GM21526 (cell line): ENCODE measurements at regions not wholly inside any gene's neighbourhood (a gene's known extent, or its start where the extent isn't known, plus 50 kb on each side); places are given as distances from the start of the nearest gene placed in this dataset.
"Not testable (repeated sequence)": the region's sequence is repeated elsewhere in the genome, so short reads cannot be mapped to it uniquely, and the experiment has no call there.

ENCODE experiments used
- ATAC-seq: cut with Tn5 transposase; IDR thresholded peaks from one replicate; pipeline ENCODE4 v1.9.1; 2021; ENCODE audit warnings: moderate library complexity; ENCODE audit not compliant: unreplicated experiment, low FRiP score

- no peak for ATAC-seq
Observed at GRCh38 chr5:56763711-56764466, 51.5 kb upstream of the MAP3K1 start.

GRCh38 chr5:56763182-56763581 lies 52.2 kb upstream of the MAP3K1 start:
- ATAC-seq = no peak

DNA sequence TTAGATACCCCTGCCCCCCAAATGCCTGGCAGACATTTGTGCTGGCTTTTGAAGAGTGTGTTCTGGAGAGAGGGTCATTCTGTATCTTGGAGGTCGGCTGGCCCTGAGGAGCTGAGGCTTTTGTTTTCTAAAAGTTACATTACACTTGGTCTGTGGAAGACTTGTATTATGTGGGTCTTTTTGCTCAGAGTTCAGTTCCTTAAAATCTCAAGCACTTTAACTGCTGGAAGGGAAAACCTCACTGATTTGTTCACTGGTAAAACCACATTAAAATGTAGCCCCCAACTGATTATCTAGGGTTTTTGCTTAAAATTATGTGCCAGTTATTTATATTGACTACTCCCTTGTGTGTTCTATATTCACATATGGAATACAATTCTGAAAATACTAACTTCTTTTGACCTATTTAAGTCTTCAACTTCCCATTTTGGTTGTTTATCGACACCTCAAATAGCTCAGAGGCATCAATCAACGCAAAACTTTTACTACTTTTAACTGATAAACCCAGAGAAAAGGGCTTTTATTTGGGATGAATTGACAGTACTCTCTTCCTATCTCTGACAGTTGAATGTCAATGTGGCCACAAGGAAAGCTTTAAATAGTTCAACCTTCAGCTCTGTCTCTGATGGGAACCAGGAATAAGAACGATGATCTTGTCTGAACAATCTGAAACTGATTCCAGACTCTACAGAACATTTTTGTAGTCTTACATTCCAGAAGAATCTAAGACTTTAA lies 54.0 kb upstream of the MAP3K1 start:
- no peak for ATAC-seq

GRCh38 chr5:56760723-56761122 lies 54.6 kb upstream of the MAP3K1 start:
- no peak for ATAC-seq

- ATAC-seq = no peak
Observed at GRCh38 chr5:56759521-56760216, 55.7 kb upstream of the MAP3K1 start.

DNA sequence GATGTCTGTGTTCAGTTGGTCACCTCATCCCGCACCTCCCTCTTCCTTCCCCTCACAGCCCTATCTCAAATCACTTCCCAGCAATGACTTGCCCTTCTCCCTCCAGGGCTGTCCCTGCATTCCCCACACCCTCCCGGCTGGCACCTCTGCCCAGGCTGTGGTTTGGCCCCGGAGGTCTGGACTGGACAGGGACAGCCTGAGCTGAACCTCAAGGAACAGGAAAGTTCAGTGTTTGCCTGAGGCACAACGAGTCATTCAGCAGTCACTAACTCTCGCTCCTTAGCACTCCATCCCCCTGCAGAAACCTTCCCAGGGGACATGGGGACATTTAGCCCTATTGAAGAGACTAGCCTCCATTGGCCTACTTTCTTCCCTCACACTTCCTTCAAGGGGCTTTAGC lies 58.3 kb upstream of the MAP3K1 start:
- no peak for ATAC-seq

GRCh38 chr5:56755036-56755555 lies 60.3 kb upstream of the MAP3K1 start:
- ATAC-seq = no peak

DNA sequence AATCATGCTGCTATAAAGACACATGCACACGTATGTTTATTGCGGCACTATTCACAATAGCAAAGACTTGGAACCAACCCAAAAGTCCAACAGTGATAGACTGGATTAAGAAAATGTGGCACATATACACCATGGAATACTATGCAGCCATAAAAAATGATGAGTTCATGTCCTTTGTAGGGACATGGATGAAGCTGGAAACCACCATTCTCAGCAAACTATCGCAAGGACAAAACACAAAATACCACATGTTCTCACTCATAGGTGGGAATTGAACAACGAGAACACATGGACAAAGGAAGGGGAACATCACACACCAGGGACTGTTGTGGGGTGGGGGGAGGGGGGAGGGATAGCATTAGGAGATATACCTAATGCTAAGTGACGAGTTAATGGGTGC lies 61.8 kb upstream of the MAP3K1 start:
- ATAC-seq = not testable (repeated sequence)

DNA sequence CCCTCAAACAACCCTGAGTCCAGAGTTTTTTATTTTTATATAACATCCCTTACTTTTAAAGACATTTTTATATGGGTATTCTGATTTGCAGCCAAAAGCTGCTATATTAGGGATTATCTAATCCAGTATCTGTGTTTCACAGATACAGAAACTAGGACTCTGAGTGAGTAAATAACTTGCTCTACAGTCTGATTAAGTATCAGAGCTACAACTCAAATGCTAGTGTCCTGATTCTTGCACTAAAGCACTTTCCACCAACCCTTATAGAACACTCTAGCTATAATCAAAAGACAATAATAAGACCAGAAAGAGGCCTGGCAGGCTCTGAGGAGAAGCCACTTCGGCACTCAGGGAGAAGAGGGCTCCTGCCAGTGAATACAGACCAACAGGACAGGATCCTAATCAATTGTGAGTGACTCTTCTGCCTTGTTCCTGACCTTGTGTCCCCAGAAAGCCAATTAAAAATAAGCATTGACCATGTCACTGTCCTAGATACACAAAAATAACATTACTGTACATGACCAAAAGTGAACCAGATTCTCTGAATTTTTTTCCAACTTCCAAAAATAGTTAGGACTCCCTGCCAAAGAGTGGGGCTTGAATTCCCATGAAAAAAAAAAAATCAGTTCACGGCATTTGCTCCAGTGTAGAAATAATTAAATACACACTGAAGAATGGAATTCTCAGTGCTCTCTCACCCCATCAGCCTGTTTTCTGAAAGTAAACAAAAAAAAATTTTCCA lies 63.6 kb upstream of the MAP3K1 start:
- no peak for ATAC-seq

DNA sequence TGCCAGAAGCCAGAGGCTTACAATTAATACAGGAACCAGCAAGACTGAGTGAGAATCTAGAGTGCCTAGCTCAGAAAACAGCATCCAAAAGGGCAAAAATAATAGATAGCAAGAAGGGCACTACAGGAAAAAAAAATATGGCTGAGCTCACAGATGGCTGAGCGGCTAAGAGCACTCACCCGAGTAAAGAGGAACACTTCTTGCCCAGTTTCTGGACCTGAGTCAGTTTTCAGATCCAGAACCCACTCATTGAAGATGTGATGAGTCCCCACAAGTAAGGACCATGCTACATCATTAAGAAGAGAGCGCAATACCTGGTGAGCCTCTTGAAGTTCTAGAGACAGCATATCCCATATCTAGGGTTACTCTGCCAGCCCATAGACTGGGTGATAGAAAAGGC lies 65.5 kb upstream of the MAP3K1 start:
- no peak for ATAC-seq

DNA sequence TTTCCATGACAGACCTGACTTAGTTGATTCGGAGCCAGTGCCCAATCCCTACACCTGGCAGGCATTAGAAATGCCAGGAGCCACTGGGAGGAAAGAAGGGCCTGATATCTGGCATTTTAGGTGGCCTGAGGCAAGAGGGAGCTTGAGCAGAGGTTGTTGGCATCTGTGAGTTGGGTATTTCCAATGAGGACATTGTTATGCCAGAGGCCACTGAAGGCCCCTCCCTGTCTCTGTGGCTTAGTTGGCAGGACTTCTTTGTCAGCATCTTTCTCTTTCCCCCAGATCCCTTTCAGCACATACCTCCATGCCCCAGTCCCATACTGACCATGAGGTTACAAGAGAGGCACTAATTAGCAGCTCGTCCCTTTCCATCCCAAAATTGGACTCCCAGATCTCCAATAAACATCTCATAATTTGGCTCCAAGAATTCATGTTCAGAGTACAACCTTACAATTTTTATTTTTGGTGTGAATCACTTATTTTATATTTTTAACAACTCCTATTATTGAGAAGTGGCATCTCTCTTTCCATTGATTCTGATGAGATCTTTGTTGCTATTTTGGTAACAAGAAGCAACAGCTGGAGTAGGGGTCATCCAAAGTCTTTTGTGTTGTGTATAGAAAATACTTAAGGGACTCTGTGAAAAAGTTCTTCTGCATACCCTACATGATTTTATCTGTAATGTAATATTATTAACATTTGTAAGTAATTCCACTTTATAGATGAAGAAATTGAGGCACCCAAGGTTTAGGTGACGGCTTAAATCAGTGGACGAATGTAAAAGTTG lies 68.6 kb upstream of the MAP3K1 start:
- no peak for ATAC-seq

- ATAC-seq = no peak
Observed at GRCh38 chr5:56745864-56746263, 69.5 kb upstream of the MAP3K1 start.

DNA sequence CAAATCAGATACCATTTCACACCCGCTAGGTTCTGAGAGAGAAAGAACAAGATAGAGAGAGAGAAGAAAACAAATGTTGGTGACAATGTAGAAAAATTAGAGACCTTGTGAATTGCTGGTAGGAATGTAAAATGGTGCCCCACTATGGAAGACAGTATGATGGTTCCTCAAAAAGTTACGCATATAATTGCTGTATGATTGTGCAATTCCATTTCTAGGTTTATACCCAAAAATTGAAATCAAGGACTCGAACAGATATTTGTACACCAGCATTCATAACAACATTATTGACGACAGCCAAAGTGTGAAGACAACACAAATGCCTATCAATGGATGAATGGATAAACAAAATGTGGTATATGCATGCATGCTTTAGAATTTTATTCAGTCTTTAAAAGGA lies 74.5 kb upstream of the MAP3K1 start:
- ATAC-seq = no peak

DNA sequence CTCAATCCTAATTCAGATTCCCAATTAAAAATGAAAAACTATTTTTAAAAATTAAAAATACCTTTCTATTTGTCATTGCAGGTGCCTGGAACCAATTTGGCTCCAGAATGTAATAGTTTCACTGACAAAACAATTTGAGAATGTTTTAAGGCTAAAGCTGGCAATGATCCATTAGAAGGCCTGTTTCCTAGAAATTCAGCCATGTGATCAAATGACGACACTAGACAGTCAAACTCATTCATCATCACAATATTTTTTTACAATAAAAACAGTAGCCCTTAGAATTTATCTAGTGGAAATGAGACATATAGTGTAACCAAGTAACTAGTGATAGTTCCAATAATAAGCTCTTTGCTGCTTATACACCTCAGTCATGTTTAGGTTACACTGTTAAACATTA lies 75.4 kb upstream of the MAP3K1 start:
- ATAC-seq = no peak

- ATAC-seq = no peak
Observed at GRCh38 chr5:56737951-56738606, 77.3 kb upstream of the MAP3K1 start.

- no peak for ATAC-seq
Observed at GRCh38 chr5:56737002-56737621, 78.2 kb upstream of the MAP3K1 start.

DNA sequence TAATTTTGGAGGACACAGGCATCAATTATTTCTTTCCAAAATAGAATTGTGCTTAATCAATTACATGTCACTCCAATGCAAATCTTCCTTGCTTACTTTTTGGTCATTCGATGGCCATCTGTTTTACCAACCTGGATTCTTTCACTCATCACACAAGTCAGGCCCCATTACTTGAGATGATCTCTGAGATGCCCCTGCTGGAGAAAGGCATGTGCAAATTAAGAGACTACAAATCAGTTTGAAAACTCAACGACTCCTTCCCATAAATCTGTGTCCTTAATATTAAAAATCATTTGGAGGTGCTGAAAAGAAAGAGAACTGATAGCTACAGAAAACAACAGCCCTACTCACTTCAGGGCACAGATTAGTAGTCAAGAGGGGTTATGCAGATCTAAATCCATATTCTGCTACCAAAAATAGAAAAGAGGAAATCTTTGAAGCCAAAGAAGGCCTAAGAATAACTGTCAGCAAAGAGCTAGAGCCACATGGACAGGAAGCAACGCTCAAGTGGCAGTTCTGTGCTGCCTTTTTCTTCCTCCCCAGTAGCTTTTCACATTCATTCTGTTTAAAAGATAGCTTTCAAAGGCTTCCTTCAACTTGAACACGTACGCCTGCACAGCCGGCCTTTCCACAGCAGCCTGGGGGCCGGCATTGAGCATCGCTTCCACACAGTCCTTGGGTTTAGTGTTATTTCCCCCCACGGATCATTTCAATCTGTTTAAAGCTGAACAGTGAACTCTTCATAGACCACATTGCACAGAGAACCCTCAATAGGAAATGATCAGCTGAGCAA lies 79.3 kb upstream of the MAP3K1 start:
- no peak for ATAC-seq

GRCh38 chr5:56734091-56734694 lies 81.2 kb upstream of the MAP3K1 start:
- no peak for ATAC-seq
